ENCODE measurements at regions not wholly inside any gene's neighbourhood (a gene's known extent, or its start where the extent isn't known, plus 50 kb on each side); places are given as distances from the start of the nearest gene placed in this dataset.

GRCh38 chr6:14917109-14917910, 328.6 kb upstream of the JARID2 start:
- H3K79me2 ChIP-seq (ENCODE audit: low read depth): no peaks in the 10 kb centered on the region

GRCh38 chr6:14918200-14918907, 327.5 kb upstream of the JARID2 start:
- POLR2A ChIA-PET (ENCODE audit: unreplicated experiment): no interaction called here
- no peaks in the 10 kb centered on the region; the same call in 1 of the 2 replicates for H3K9me2 ChIP-seq (ENCODE audit: insufficient read depth)
- TF ChIP-seq CTCF (conservative IDR thresholded peaks at IDR 0.05): no peak
- no peak for TF ChIP-seq EZH2 (IDR thresholded peaks at IDR 0.05; ENCODE audit: low read depth)
- H3K36me3 ChIP-seq (ENCODE audit: low read depth): no peaks in the 10 kb centered on the region
- BruUV-seq (replicated peaks): no TSS peak
- H3K4me1 ChIP-seq (replicated peaks; ENCODE audit: insufficient read depth): peaks cover 10% of the 10 kb centered on the region; the same call in 1 of the 2 replicates
- H3K27ac ChIP-seq: no peak overlapping the region
- H3K79me2 ChIP-seq (ENCODE audit: low read depth): no peaks in the 10 kb centered on the region
- DNase-seq: no peak
- no peak overlapping the region for H3K4me2 ChIP-seq
- H3F3A ChIP-seq (ENCODE audit: insufficient read depth, low read depth): no peaks in the 10 kb centered on the region
- no peaks in the 10 kb centered on the region for H3K27me3 ChIP-seq (ENCODE audit: insufficient read depth, low read depth)
- CTCF ChIA-PET: no interaction called here
- H2AFZ ChIP-seq: no peak overlapping the region
- no peaks in the 10 kb centered on the region for H3K9me3 ChIP-seq (ENCODE audit: insufficient read depth, low read depth)
- intact Hi-C loops (cut with micrococcal nuclease; ENCODE audit: unreplicated experiment): no loop called here
- H3K4me3 ChIP-seq: no peak overlapping the region
- no peaks in the 10 kb centered on the region for H4K20me1 ChIP-seq (ENCODE audit: insufficient read depth)

More at GRCh38 chr6:14917109-14917910, 328.6 kb upstream of the JARID2 start:
- no peaks in the 10 kb centered on the region for H3K36me3 ChIP-seq (ENCODE audit: low read depth)
- H3F3A ChIP-seq (ENCODE audit: insufficient read depth, low read depth): no peaks in the 10 kb centered on the region
- TF ChIP-seq CTCF (conservative IDR thresholded peaks at IDR 0.05) (no peak), EZH2 (IDR thresholded peaks at IDR 0.05; ENCODE audit: low read depth) (no peak)
- no TSS peak for BruUV-seq (replicated peaks)
- intact Hi-C loops (cut with micrococcal nuclease; ENCODE audit: unreplicated experiment): no loop called here
- no peak overlapping the region for H2AFZ ChIP-seq
- no peaks in the 10 kb centered on the region for H3K9me3 ChIP-seq (ENCODE audit: insufficient read depth, low read depth)
- no peak overlapping the region for H3K4me2 ChIP-seq
- no peak overlapping the region for H3K27ac ChIP-seq
- H3K4me3 ChIP-seq: no peak overlapping the region
- H4K20me1 ChIP-seq (ENCODE audit: insufficient read depth): no peaks in the 10 kb centered on the region
- no peak for DNase-seq
- POLR2A ChIA-PET (ENCODE audit: unreplicated experiment): no interaction called here
- H3K4me1 ChIP-seq (replicated peaks; ENCODE audit: insufficient read depth): peaks cover 10% of the 10 kb centered on the region; the same call in 1 of the 2 replicates
- H3K9me2 ChIP-seq (ENCODE audit: insufficient read depth): no peaks in the 10 kb centered on the region; the same call in 1 of the 2 replicates
- CTCF ChIA-PET: no interaction called here
- no peaks in the 10 kb centered on the region for H3K27me3 ChIP-seq (ENCODE audit: insufficient read depth, low read depth)

- Histone ChIP-seq H3K9me2 (ENCODE audit: insufficient read depth) (no peaks in the 10 kb centered on the region; the same call in 1 of the 2 replicates), H3K4me1 (replicated peaks; ENCODE audit: insufficient read depth) (peaks cover 10% of the 10 kb centered on the region; the same call in 1 of the 2 replicates), H3K4me2 (no peak overlapping the region), H3K36me3 (ENCODE audit: low read depth) (no peaks in the 10 kb centered on the region), H3K9me3 (ENCODE audit: insufficient read depth, low read depth) (no peaks in the 10 kb centered on the region), H3F3A (ENCODE audit: insufficient read depth, low read depth) (no peaks in the 10 kb centered on the region), H3K27me3 (ENCODE audit: insufficient read depth, low read depth) (no peaks in the 10 kb centered on the region), H4K20me1 (ENCODE audit: insufficient read depth) (no peaks in the 10 kb centered on the region), H2AFZ (no peak overlapping the region), H3K79me2 (ENCODE audit: low read depth) (no peaks in the 10 kb centered on the region), H3K4me3 (no peak overlapping the region), H3K27ac (no peak overlapping the region)
- DNase-seq: no peak
- CTCF ChIA-PET: no interaction called here
- BruUV-seq (replicated peaks): no TSS peak
- POLR2A ChIA-PET (ENCODE audit: unreplicated experiment): no interaction called here
- intact Hi-C loops (cut with micrococcal nuclease; ENCODE audit: unreplicated experiment): no loop called here
- TF ChIP-seq CTCF (conservative IDR thresholded peaks at IDR 0.05): no peak
- no peak for TF ChIP-seq EZH2 (IDR thresholded peaks at IDR 0.05; ENCODE audit: low read depth)
Measured at GRCh38 chr6:14919038-14919670, 326.7 kb upstream of the JARID2 start.
